ENCODE measurements at regions not wholly inside any gene's neighbourhood (a gene's known extent, or its start where the extent isn't known, plus 50 kb on each side); places are given as distances from the start of the nearest gene placed in this dataset.

GRCh38 chr10:28797904-28798371 is 120.6 kb downstream of the BAMBI start (continued):
- TF ChIP-seq ZNF462 (CRISPR knock-in tag; IDR thresholded peaks at IDR 0.05): no peak
- no peak for TF ChIP-seq NANOG (IDR thresholded peaks at IDR 0.05; ENCODE audit: borderline replicate concordance)
- TF ChIP-seq ETS1 (IDR thresholded peaks at IDR 0.05): no peak

- Histone ChIP-seq H3K4me2 (no peak overlapping the region), H3K27ac (ENCODE audit: low read depth) (no peak overlapping the region), H3K4me1 (ENCODE audit: insufficient read depth) (peaks cover 7% of the 10 kb centered on the region), H3K27me3 (ENCODE audit: insufficient read depth) (no peaks in the 10 kb centered on the region), H4K20me1 (replicated peaks; ENCODE audit: insufficient read depth) (no peaks in the 10 kb centered on the region), H3F3A (replicated peaks; ENCODE audit: low read depth) (no peaks in the 10 kb centered on the region), H2AFZ (no peak overlapping the region; the same call in 1 of the 2 replicates), H3K36me3 (ENCODE audit: insufficient read depth) (no peaks in the 10 kb centered on the region), H3K9me2 (ENCODE audit: insufficient read depth) (no peaks in the 10 kb centered on the region), H3K79me2 (replicated peaks; ENCODE audit: insufficient read depth) (no peaks in the 10 kb centered on the region), H3K4me3 (no peak overlapping the region)
- no peak for TF ChIP-seq POLR2AphosphoS5 (IDR thresholded peaks at IDR 0.05; ENCODE audit: low read depth)
- ATAC-seq (no peak), DNase-seq (ENCODE audit: low spot score) (no peak)
- H3K36me3 Mint-ChIP-seq (ENCODE audit: low read depth): no peaks in the 10 kb centered on the region
- peaks cover 26% of the 10 kb centered on the region for H3K4me1 Mint-ChIP-seq
- no peak overlapping the region for H3K27ac Mint-ChIP-seq
- no peak overlapping the region for H3K4me3 Mint-ChIP-seq
- peaks cover 3% of the 10 kb centered on the region; the same call in 2 of the 3 replicates for H3K9me3 Mint-ChIP-seq
- peaks cover 3% of the 10 kb centered on the region for H3K27me3 Mint-ChIP-seq (ENCODE audit: insufficient read depth, low read depth, poor library complexity)
These were observed 121.2 kb downstream of the BAMBI start for GRCh38 chr10:28798428-28798955.

Data from GM23338 (cell line).